Uterus (tissue), 2 donors: ENCODE measurements at regions not wholly inside any gene's neighbourhood (a gene's known extent, or its start where the extent isn't known, plus 50 kb on each side); places are given as distances from the start of the nearest gene placed in this dataset.

ENCODE experiments used
- CTCF ChIP-seq, 4 experiments: fragments of 200-600 bp in 2 of 4; fragments of 450-650 bp in 2 of 4; sonication (generic) in 2 of 4; IDR thresholded peaks; one replicate each; pipeline ENCODE4 v1.5.1; 2016 to 2019; ENCODE audit warnings: antibody characterized with exemption in 4 of 4, mild to moderate bottlenecking in 2 of 4, moderate library complexity in 1 of 4
- POLR2A ChIP-seq, 2 donors: fragments of 450-650 bp; IDR thresholded peaks; one replicate each; pipeline ENCODE4 v1.6.1; 2016; ENCODE audit warnings: antibody characterized with exemption in 2 of 2, mild to moderate bottlenecking in 1 of 2, moderate library complexity in 1 of 2

DNA sequence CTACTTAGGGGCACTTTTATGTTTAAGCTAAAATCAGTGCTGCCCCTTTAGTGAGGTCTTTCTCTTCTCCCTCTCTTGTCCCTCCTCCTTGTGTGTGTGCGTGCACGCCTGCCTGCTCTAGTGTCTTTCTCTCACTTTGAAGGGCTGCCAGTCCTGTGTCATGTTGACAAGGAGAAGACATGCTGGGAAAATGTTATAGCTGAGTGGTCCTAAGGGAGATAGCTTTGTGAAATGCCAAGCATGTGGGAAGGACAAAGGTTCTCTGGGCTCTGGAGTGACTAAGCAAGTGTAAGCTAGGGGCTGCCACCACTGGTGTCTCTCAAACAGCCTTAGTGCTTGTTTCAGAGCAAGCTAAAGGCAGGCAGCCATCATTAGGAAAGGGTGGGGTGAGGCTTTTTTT lies 108.4 kb downstream of the EMP1 start:
- TF ChIP-seq CTCF (IDR thresholded peaks at IDR 0.05) (no peak), POLR2A (IDR thresholded peaks at IDR 0.05) (no peak)
